Fibroblast of villous mesenchyme (primary cell): ENCODE measurements at regions not wholly inside any gene's neighbourhood (a gene's known extent, or its start where the extent isn't known, plus 50 kb on each side); places are given as distances from the start of the nearest gene placed in this dataset.

Source experiments
- DNase-seq: peaks from one replicate; pipeline ENCODE4 v3.0.0-alpha.2; 2010; ENCODE audit warnings: low read depth
- H3K4me3 ChIP-seq: 2 replicates; pipeline ENCODE4 v1.5.1; 2011; ENCODE audit warnings: low read depth, mild to moderate bottlenecking, low read length
- TF ChIP-seq, protein P1 (sequence below): IDR thresholded peaks from 2 replicates; pipeline ENCODE4 v1.5.1; 2012; ENCODE audit warnings: low read depth, mild to moderate bottlenecking, low read length; ENCODE audit not compliant: insufficient read depth

- DNase-seq: no peak
- TF ChIP-seq, protein P1, sequence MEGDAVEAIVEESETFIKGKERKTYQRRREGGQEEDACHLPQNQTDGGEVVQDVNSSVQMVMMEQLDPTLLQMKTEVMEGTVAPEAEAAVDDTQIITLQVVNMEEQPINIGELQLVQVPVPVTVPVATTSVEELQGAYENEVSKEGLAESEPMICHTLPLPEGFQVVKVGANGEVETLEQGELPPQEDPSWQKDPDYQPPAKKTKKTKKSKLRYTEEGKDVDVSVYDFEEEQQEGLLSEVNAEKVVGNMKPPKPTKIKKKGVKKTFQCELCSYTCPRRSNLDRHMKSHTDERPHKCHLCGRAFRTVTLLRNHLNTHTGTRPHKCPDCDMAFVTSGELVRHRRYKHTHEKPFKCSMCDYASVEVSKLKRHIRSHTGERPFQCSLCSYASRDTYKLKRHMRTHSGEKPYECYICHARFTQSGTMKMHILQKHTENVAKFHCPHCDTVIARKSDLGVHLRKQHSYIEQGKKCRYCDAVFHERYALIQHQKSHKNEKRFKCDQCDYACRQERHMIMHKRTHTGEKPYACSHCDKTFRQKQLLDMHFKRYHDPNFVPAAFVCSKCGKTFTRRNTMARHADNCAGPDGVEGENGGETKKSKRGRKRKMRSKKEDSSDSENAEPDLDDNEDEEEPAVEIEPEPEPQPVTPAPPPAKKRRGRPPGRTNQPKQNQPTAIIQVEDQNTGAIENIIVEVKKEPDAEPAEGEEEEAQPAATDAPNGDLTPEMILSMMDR: no peak
- no peak overlapping the region for H3K4me3 ChIP-seq
Measured at GRCh38 chr9:103894184-103894583, 199.9 kb upstream of the SMC2 start.

DNA sequence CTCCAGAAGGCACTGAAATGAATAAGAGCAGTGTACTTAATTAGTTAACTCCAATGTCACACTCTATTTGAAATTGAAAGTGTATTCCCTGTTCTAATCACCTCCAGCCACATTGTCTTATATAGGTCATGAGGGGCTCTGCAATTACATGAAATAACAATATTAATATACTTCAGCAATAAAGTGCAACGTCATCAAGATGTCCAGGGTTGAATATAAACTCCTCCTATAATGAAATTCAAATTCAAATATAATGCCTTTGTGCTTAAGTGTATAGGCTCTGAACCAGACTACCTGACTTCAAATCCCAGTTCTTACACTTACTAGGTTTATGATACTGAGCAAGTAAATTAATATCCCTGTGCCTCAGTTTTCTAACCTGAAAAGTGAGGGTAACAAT, 195.6 kb upstream of the SMC2 start:
- no peak overlapping the region for H3K4me3 ChIP-seq
- TF ChIP-seq, protein P1: no peak
- no peak for DNase-seq

GRCh38 chr9:103899866-103900265, 194.2 kb upstream of the SMC2 start:
- DNase-seq: no peak
- no peak overlapping the region for H3K4me3 ChIP-seq
- TF ChIP-seq, protein P1: no peak

GRCh38 chr9:103900466-103900865, 193.6 kb upstream of the SMC2 start:
- no peak overlapping the region for H3K4me3 ChIP-seq
- DNase-seq: no peak
- TF ChIP-seq, protein P1: no peak

- no peak for DNase-seq
- TF ChIP-seq, protein P1: no peak
- H3K4me3 ChIP-seq: no peak overlapping the region
Measured at GRCh38 chr9:103902263-103902662, 191.8 kb upstream of the SMC2 start.

DNA sequence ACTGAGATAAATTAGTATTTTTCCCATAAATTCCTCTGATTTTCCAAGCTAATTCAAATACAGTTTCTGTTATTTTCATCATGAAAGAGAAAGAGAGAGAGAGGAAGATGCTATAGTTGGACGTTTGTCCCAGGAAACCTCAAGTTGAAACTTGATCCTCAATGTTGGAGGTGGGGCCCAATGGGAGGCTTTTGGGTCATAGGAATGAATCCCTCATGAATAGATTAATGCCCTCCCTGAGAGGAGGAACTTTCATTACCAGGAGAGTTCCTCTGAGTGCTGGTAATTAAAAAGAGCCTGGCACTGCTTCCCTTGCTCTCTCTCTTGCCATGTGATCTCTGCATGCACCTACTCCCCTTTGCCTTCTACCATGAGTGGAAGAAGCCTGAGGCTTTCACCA, 189.9 kb upstream of the SMC2 start:
- TF ChIP-seq, protein P1: no peak
- no peak overlapping the region for H3K4me3 ChIP-seq
- no peak for DNase-seq

- no peak for DNase-seq
- TF ChIP-seq, protein P1: no peak
- H3K4me3 ChIP-seq: no peak overlapping the region
Measured at GRCh38 chr9:103913899-103914298, 180.2 kb upstream of the SMC2 start.
